ENCODE measurements at regions not wholly inside any gene's neighbourhood (a gene's known extent, or its start where the extent isn't known, plus 50 kb on each side); places are given as distances from the start of the nearest gene placed in this dataset.
A peak's percentile ranks its signal among the peaks of the same experiment; 100 is the strongest.
"Not testable (repeated sequence)": the region's sequence is repeated elsewhere in the genome, so short reads cannot be mapped to it uniquely, and the experiment has no call there.

- H2AK5ac ChIP-seq (ENCODE audit: insufficient read length, low read length); H2BK5ac ChIP-seq (ENCODE audit: insufficient read length, low read length); H3K4me2 ChIP-seq (ENCODE audit: insufficient read depth, insufficient read length, low read length); H3K9ac ChIP-seq (ENCODE audit: extremely low read depth, insufficient read length, low read length); H2BK12ac ChIP-seq (ENCODE audit: insufficient read length, low read depth, low read length); H3K9me3 ChIP-seq (ENCODE audit: control insufficient read depth, low read depth, low read length); H3K4ac ChIP-seq (ENCODE audit: low read depth, low read length); H3K56ac ChIP-seq (ENCODE audit: insufficient read length, low read depth, low read length); H3K9me3 Mint-ChIP-seq; H3K27me3 ChIP-seq (ENCODE audit: insufficient read depth, low read length); H3K27me3 Mint-ChIP-seq (ENCODE audit: low read depth); H4K91ac ChIP-seq (ENCODE audit: insufficient read length, low read depth, low read length); H3K23me2 ChIP-seq (ENCODE audit: insufficient read length, low read depth, low read length, poor library complexity, severe bottlenecking); H3K18ac ChIP-seq (ENCODE audit: insufficient read length, low read depth, low read length); H3K36me3 Mint-ChIP-seq (ENCODE audit: insufficient read depth in 1 of 3, low read depth in 3 of 3); H2BK120ac ChIP-seq (ENCODE audit: low read depth, low read length, poor library complexity, severe bottlenecking); H3K79me2 ChIP-seq (ENCODE audit: insufficient read depth, low read length); H4K8ac ChIP-seq (replicated peaks; ENCODE audit: insufficient read length, low read depth, low read length); H4K20me1 ChIP-seq (ENCODE audit: control insufficient read depth, insufficient read depth, insufficient read length); H2AFZ ChIP-seq (ENCODE audit: low read length); H2BK20ac ChIP-seq (ENCODE audit: low read depth, low read length, poor library complexity, severe bottlenecking); H3K4me3 Mint-ChIP-seq; H3K4me1 ChIP-seq (ENCODE audit: insufficient read depth, low read length); H3K23ac ChIP-seq (ENCODE audit: insufficient read length, low read depth, low read length); H4K5ac ChIP-seq (ENCODE audit: insufficient read length, low read depth, low read length); H3K27ac ChIP-seq (ENCODE audit: insufficient read length, low read depth, low read length); H3T11ph ChIP-seq (ENCODE audit: low read length); H3K79me1 ChIP-seq (ENCODE audit: insufficient read depth, low read depth, low read length, poor library complexity, severe bottlenecking); H2BK15ac ChIP-seq (ENCODE audit: low read depth, low read length); H3K14ac ChIP-seq (ENCODE audit: insufficient read depth, low read length): not testable (repeated sequence)
- TF ChIP-seq CTCF (conservative IDR thresholded peaks at IDR 0.05): peak; percentile 64
- DNase-seq: peak; percentile 72
- Mint-ChIP-seq H3K27ac (peak overlapping the region in 1 of 3 experiments; percentile 59; a peak in 2 of 7 replicates), H3K4me1 (peaks cover 23 to 33% of the 10 kb centered on the region in 2 experiments)
- WGBS (ENCODE audit: extremely low coverage, insufficient read length, low lambda C conversion rate): no CpG with 5 or more reads among the region's 4 CpGs
Measured at GRCh38 chr4:9695994-9696393, 85.4 kb upstream of the DRD5 start.

GRCh38 chr4:9696561-9696960 lies 84.9 kb upstream of the DRD5 start:
- not testable (repeated sequence) for H3K27me3 ChIP-seq (ENCODE audit: insufficient read depth, low read length); H3K4me1 ChIP-seq (ENCODE audit: insufficient read depth, low read length); H3K56ac ChIP-seq (ENCODE audit: insufficient read length, low read depth, low read length); H3K4ac ChIP-seq (ENCODE audit: low read depth, low read length); H4K91ac ChIP-seq (ENCODE audit: insufficient read length, low read depth, low read length); H3K27me3 Mint-ChIP-seq (ENCODE audit: low read depth); H3K23ac ChIP-seq (ENCODE audit: insufficient read length, low read depth, low read length); H3K9me3 ChIP-seq (ENCODE audit: control insufficient read depth, low read depth, low read length); H3K18ac ChIP-seq (ENCODE audit: insufficient read length, low read depth, low read length); H3K9me3 Mint-ChIP-seq; H3K4me3 Mint-ChIP-seq; H2BK15ac ChIP-seq (ENCODE audit: low read depth, low read length); H2AK5ac ChIP-seq (ENCODE audit: insufficient read length, low read length); H3K27ac ChIP-seq (ENCODE audit: insufficient read length, low read depth, low read length); H2BK20ac ChIP-seq (ENCODE audit: low read depth, low read length, poor library complexity, severe bottlenecking); H3K36me3 Mint-ChIP-seq (ENCODE audit: insufficient read depth in 1 of 3, low read depth in 3 of 3); H3K23me2 ChIP-seq (ENCODE audit: insufficient read length, low read depth, low read length, poor library complexity, severe bottlenecking); H4K8ac ChIP-seq (replicated peaks; ENCODE audit: insufficient read length, low read depth, low read length); H4K20me1 ChIP-seq (ENCODE audit: control insufficient read depth, insufficient read depth, insufficient read length); H3K14ac ChIP-seq (ENCODE audit: insufficient read depth, low read length); H3K9ac ChIP-seq (ENCODE audit: extremely low read depth, insufficient read length, low read length); DNase-seq; H3T11ph ChIP-seq (ENCODE audit: low read length); H2AFZ ChIP-seq (ENCODE audit: low read length); H2BK5ac ChIP-seq (ENCODE audit: insufficient read length, low read length); H3K4me2 ChIP-seq (ENCODE audit: insufficient read depth, insufficient read length, low read length); H3K79me2 ChIP-seq (ENCODE audit: insufficient read depth, low read length); H3K27ac Mint-ChIP-seq; H4K5ac ChIP-seq (ENCODE audit: insufficient read length, low read depth, low read length); H3K79me1 ChIP-seq (ENCODE audit: insufficient read depth, low read depth, low read length, poor library complexity, severe bottlenecking); H2BK12ac ChIP-seq (ENCODE audit: insufficient read length, low read depth, low read length); H2BK120ac ChIP-seq (ENCODE audit: low read depth, low read length, poor library complexity, severe bottlenecking)
- no CpG with 5 or more reads among the region's 5 CpGs for WGBS (ENCODE audit: extremely low coverage, insufficient read length, low lambda C conversion rate)
- peaks cover 21 to 31% of the 10 kb centered on the region in 2 experiments for H3K4me1 Mint-ChIP-seq

Data from H9 (cell line).